KMS-11 (cell line): ENCODE measurements at regions not wholly inside any gene's neighbourhood (a gene's known extent, or its start where the extent isn't known, plus 50 kb on each side); places are given as distances from the start of the nearest gene placed in this dataset.

ENCODE experiments used
- H2AFZ ChIP-seq: fragments of 200-600 bp; sonication (generic); 2 replicates; pipeline ENCODE4 v1.6.1; 2016; ENCODE audit warnings: antibody characterized with exemption, mixed run types, low read depth
- H3K27ac ChIP-seq: fragments of 200-600 bp; sonication (generic); 2 replicates; pipeline ENCODE4 v1.6.1; 2016; ENCODE audit warnings: mild to moderate bottlenecking, mixed run types
- H3K27me3 ChIP-seq: fragments of 200-600 bp; sonication (generic); 2 replicates; pipeline ENCODE4 v1.6.1; 2017; ENCODE audit warnings: mild to moderate bottlenecking, low read depth, mixed run types, moderate library complexity; ENCODE audit not compliant: insufficient read depth
- H3K36me3 ChIP-seq: fragments of 200-600 bp; sonication (generic); 2 replicates; pipeline ENCODE4 v1.6.1; 2017; ENCODE audit warnings: mild to moderate bottlenecking, mixed run types; ENCODE audit not compliant: insufficient read depth
- H3K4me1 ChIP-seq: fragments of 200-600 bp; sonication (generic); 2 replicates; pipeline ENCODE4 v1.6.1; 2016; ENCODE audit warnings: mild to moderate bottlenecking, low read depth, mixed run types; ENCODE audit not compliant: poor library complexity, severe bottlenecking
- H3K4me2 ChIP-seq: fragments of 200-600 bp; sonication (generic); 2 replicates; pipeline ENCODE4 v1.7.0; 2016; ENCODE audit warnings: mild to moderate bottlenecking, mixed run types
- H3K4me3 ChIP-seq: fragments of 200-600 bp; sonication (generic); IDR thresholded peaks from 2 replicates; pipeline ENCODE4 v1.6.1; 2017; ENCODE audit warnings: low read depth, low read length, mixed read lengths; ENCODE audit not compliant: insufficient read depth
- H3K79me2 ChIP-seq: fragments of 200-600 bp; sonication (generic); 2 replicates; pipeline ENCODE4 v1.6.1; 2016; ENCODE audit warnings: low read depth, mixed run types; ENCODE audit not compliant: insufficient read depth
- H3K9ac ChIP-seq: fragments of 200-600 bp; sonication (generic); 2 replicates; pipeline ENCODE4 v1.6.1; 2016; ENCODE audit warnings: mild to moderate bottlenecking, mixed run types
- H4K20me1 ChIP-seq: fragments of 200-600 bp; sonication (generic); 2 replicates; pipeline ENCODE4 v1.6.1; 2016; ENCODE audit warnings: mild to moderate bottlenecking, mixed run types; ENCODE audit not compliant: insufficient read depth
- TF ChIP-seq, protein P1 (sequence below): fragments of 200-600 bp; sonication (generic); conservative IDR thresholded peaks from 2 replicates; pipeline ENCODE4 v1.6.1; 2017; ENCODE audit warnings: low read depth, mild to moderate bottlenecking, antibody characterized with exemption, low read length, moderate library complexity, mixed read lengths

- Histone ChIP-seq H3K4me2 (no peak overlapping the region), H3K27me3 (no peaks in the 10 kb centered on the region), H4K20me1 (no peaks in the 10 kb centered on the region), H3K4me3 (no peak overlapping the region), H3K9ac (no peak overlapping the region), H3K4me1 (no peaks in the 10 kb centered on the region), H3K36me3 (no peaks in the 10 kb centered on the region), H2AFZ (no peak overlapping the region), H3K27ac (no peak overlapping the region), H3K79me2 (no peaks in the 10 kb centered on the region)
- TF ChIP-seq, protein P1, sequence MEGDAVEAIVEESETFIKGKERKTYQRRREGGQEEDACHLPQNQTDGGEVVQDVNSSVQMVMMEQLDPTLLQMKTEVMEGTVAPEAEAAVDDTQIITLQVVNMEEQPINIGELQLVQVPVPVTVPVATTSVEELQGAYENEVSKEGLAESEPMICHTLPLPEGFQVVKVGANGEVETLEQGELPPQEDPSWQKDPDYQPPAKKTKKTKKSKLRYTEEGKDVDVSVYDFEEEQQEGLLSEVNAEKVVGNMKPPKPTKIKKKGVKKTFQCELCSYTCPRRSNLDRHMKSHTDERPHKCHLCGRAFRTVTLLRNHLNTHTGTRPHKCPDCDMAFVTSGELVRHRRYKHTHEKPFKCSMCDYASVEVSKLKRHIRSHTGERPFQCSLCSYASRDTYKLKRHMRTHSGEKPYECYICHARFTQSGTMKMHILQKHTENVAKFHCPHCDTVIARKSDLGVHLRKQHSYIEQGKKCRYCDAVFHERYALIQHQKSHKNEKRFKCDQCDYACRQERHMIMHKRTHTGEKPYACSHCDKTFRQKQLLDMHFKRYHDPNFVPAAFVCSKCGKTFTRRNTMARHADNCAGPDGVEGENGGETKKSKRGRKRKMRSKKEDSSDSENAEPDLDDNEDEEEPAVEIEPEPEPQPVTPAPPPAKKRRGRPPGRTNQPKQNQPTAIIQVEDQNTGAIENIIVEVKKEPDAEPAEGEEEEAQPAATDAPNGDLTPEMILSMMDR, result no peak
These were observed 74.8 kb upstream of the PIEZO2 start for GRCh38 chr18:11224153-11224552.

DNA sequence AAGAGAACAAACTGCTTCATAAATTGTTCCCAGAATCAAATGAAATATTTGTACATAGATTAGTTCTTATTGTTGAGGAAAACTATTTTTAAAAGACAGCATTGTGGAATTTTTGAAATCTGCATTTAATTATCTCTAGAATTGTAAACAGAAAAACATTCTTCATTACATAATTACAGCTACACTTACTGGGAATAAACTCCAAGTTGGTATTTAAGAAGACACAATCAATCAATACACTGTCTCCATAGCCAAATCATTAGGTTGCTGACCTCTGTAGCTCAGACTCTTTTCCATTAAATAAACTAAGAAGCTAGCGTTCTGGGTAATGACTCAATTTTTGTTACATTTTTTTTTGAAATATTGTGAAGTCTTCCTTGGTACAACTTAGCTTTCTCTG, 70.2 kb upstream of the PIEZO2 start:
- Histone ChIP-seq H3K9ac (no peak overlapping the region), H4K20me1 (no peaks in the 10 kb centered on the region), H3K4me2 (no peak overlapping the region), H3K36me3 (no peaks in the 10 kb centered on the region), H3K27me3 (no peaks in the 10 kb centered on the region), H2AFZ (no peak overlapping the region), H3K4me1 (no peaks in the 10 kb centered on the region), H3K27ac (no peak overlapping the region), H3K79me2 (no peaks in the 10 kb centered on the region), H3K4me3 (no peak overlapping the region)
- TF ChIP-seq, protein P1, result no peak

- Histone ChIP-seq H3K27me3 (no peaks in the 10 kb centered on the region), H3K9ac (no peak overlapping the region), H4K20me1 (no peaks in the 10 kb centered on the region), H3K4me3 (no peak overlapping the region), H3K4me1 (no peaks in the 10 kb centered on the region), H3K27ac (no peak overlapping the region), H3K36me3 (no peaks in the 10 kb centered on the region), H2AFZ (no peak overlapping the region), H3K4me2 (no peak overlapping the region), H3K79me2 (no peaks in the 10 kb centered on the region)
- TF ChIP-seq, protein P1, result no peak
These were observed 65.8 kb upstream of the PIEZO2 start for GRCh38 chr18:11215216-11215615.

- Histone ChIP-seq H3K79me2 (no peaks in the 10 kb centered on the region), H3K9ac (no peak overlapping the region), H3K27ac (no peak overlapping the region), H3K36me3 (no peaks in the 10 kb centered on the region), H3K4me1 (no peaks in the 10 kb centered on the region), H3K4me2 (no peak overlapping the region), H3K4me3 (no peak overlapping the region), H3K27me3 (no peaks in the 10 kb centered on the region), H2AFZ (no peak overlapping the region), H4K20me1 (no peaks in the 10 kb centered on the region)
- TF ChIP-seq, protein P1, result no peak
These were observed 54.7 kb upstream of the PIEZO2 start for GRCh38 chr18:11204020-11204419.
